Tibial nerve (tissue), 4 donors: ENCODE measurements at regions not wholly inside any gene's neighbourhood (a gene's known extent, or its start where the extent isn't known, plus 50 kb on each side); places are given as distances from the start of the nearest gene placed in this dataset.

ENCODE experiments used
- CTCF ChIP-seq, 5 experiments: fragments of 200-600 bp in 3 of 5; fragments of 450-650 bp in 2 of 5; sonication (generic) in 3 of 5; IDR thresholded peaks; one replicate each; pipeline ENCODE4 v1.5.1; 2016 to 2019; ENCODE audit warnings: antibody characterized with exemption in 5 of 5, mild to moderate bottlenecking in 3 of 5, moderate library complexity in 2 of 5
- EP300 ChIP-seq, 2 donors: sonication (generic); formaldehyde crosslinking; IDR thresholded peaks; one replicate each; pipeline ENCODE4 v1.6.1; 2017; ENCODE audit warnings: antibody characterized with exemption in 2 of 2, mild to moderate bottlenecking in 1 of 2
- POLR2A ChIP-seq, 2 donors: fragments of 450-650 bp; IDR thresholded peaks; one replicate each; pipeline ENCODE4 v1.6.1; 2017; ENCODE audit warnings: antibody characterized with exemption in 2 of 2, mild to moderate bottlenecking in 2 of 2, moderate library complexity in 2 of 2

- TF ChIP-seq CTCF (IDR thresholded peaks at IDR 0.05) (no peak), POLR2A (IDR thresholded peaks at IDR 0.05) (no peak), EP300 (IDR thresholded peaks at IDR 0.05) (no peak)
Measured at GRCh38 chr11:119806064-119806915, 77.3 kb upstream of the NECTIN1 start.
